Right hindlimb (tissue), 1 donor: ENCODE measurements at regions not wholly inside any gene's neighbourhood (a gene's known extent, or its start where the extent isn't known, plus 50 kb on each side); places are given as distances from the start of the nearest gene placed in this dataset.

Experiments used
- DNase-seq: peaks from one replicate; pipeline ENCODE4 v3.0.0-alpha.2; 2018

GRCh38 chr1:175823406-175823805 lies 80.0 kb upstream of the TNR start:
- DNase-seq: no peak

GRCh38 chr1:175822580-175822979 lies 79.2 kb upstream of the TNR start:
- DNase-seq: no peak

GRCh38 chr1:175820456-175821025 lies 77.1 kb upstream of the TNR start:
- DNase-seq: no peak

GRCh38 chr1:175818929-175819328 lies 75.5 kb upstream of the TNR start:
- no peak for DNase-seq

- DNase-seq: no peak
Observed at GRCh38 chr1:175817445-175817844, 74.0 kb upstream of the TNR start.

GRCh38 chr1:175814885-175815284 lies 71.5 kb upstream of the TNR start:
- no peak for DNase-seq

GRCh38 chr1:175812936-175813335 lies 69.5 kb upstream of the TNR start:
- DNase-seq: no peak

GRCh38 chr1:175810305-175810704 lies 66.9 kb upstream of the TNR start:
- DNase-seq: no peak

GRCh38 chr1:175808999-175809398 lies 65.6 kb upstream of the TNR start:
- no peak for DNase-seq

GRCh38 chr1:175808573-175808972 lies 65.2 kb upstream of the TNR start:
- DNase-seq: no peak

- DNase-seq: no peak
Observed at GRCh38 chr1:175804561-175804960, 61.2 kb upstream of the TNR start.

- no peak for DNase-seq
Observed at GRCh38 chr1:175803413-175803812, 60.0 kb upstream of the TNR start.

GRCh38 chr1:175802407-175803123 lies 59.2 kb upstream of the TNR start:
- DNase-seq: no peak

- no peak for DNase-seq
Observed at GRCh38 chr1:175801979-175802378, 58.6 kb upstream of the TNR start.

GRCh38 chr1:175797576-175797975 lies 54.2 kb upstream of the TNR start:
- no peak for DNase-seq

- DNase-seq: no peak
Observed at GRCh38 chr1:175794586-175794985, 51.2 kb upstream of the TNR start.

GRCh38 chr1:175793617-175794016 lies 50.2 kb upstream of the TNR start:
- no peak for DNase-seq
